Memory B cell (primary cell): ENCODE measurements at regions not wholly inside any gene's neighbourhood (a gene's known extent, or its start where the extent isn't known, plus 50 kb on each side); places are given as distances from the start of the nearest gene placed in this dataset.
A peak's percentile ranks its signal among the peaks of the same experiment; 100 is the strongest.
"Not testable (repeated sequence)": the region's sequence is repeated elsewhere in the genome, so short reads cannot be mapped to it uniquely, and the experiment has no call there.

Source experiments
- ATAC-seq: fragments of 150-1000 bp; cut with Tn5 transposase; 2 replicates; pipeline ENCODE4 v1.10.0; 2021; ENCODE audit warnings: low read depth, mild to moderate bottlenecking, moderate library complexity
- DNase-seq, 2 donors: peaks; one replicate each; pipeline ENCODE4 v3.0.0; 2022; ENCODE audit warnings: low spot score in 2 of 2
- H3K27ac Mint-ChIP-seq: one replicate; pipeline ENCODE4 v1.8.0; 2022; ENCODE audit warnings: mild to moderate bottlenecking, moderate library complexity, mixed read lengths
- H3K27me3 Mint-ChIP-seq: one replicate; pipeline ENCODE4 v1.8.0; 2022; ENCODE audit warnings: mixed read lengths
- H3K36me3 Mint-ChIP-seq: one replicate; pipeline ENCODE4 v1.8.0; 2022; ENCODE audit warnings: mild to moderate bottlenecking, mixed read lengths
- H3K4me1 Mint-ChIP-seq: one replicate; pipeline ENCODE4 v1.8.0; 2022; ENCODE audit warnings: mixed read lengths
- H3K4me3 Mint-ChIP-seq: one replicate; pipeline ENCODE4 v1.8.0; 2022; ENCODE audit warnings: mild to moderate bottlenecking, moderate library complexity, mixed read lengths
- H3K9me3 Mint-ChIP-seq: one replicate; pipeline ENCODE4 v1.8.0; 2022; ENCODE audit warnings: mixed read lengths

- no peaks in the 10 kb centered on the region for H3K36me3 Mint-ChIP-seq
- no peaks in the 10 kb centered on the region for H3K9me3 Mint-ChIP-seq
- peaks cover 20% of the 10 kb centered on the region for H3K27me3 Mint-ChIP-seq
- DNase-seq (no peak), ATAC-seq (no peak)
- H3K4me1 Mint-ChIP-seq: peaks cover 3% of the 10 kb centered on the region
- H3K4me3 Mint-ChIP-seq: no peak overlapping the region
- H3K27ac Mint-ChIP-seq: no peak overlapping the region
These were observed 51.2 kb upstream of the GPR31 start for GRCh38 chr6:167208819-167209576.

GRCh38 chr6:167209577-167209975 is 51.8 kb upstream of the GPR31 start:
- peaks cover 20% of the 10 kb centered on the region for H3K27me3 Mint-ChIP-seq
- H3K9me3 Mint-ChIP-seq: no peaks in the 10 kb centered on the region
- no peak overlapping the region for H3K4me3 Mint-ChIP-seq
- DNase-seq (no peak), ATAC-seq (no peak)
- H3K36me3 Mint-ChIP-seq: no peaks in the 10 kb centered on the region
- peaks cover 3% of the 10 kb centered on the region for H3K4me1 Mint-ChIP-seq
- no peak overlapping the region for H3K27ac Mint-ChIP-seq

GRCh38 chr6:167210375-167211294 is 52.9 kb upstream of the GPR31 start:
- DNase-seq: no peak
- no peaks in the 10 kb centered on the region for H3K9me3 Mint-ChIP-seq
- H3K36me3 Mint-ChIP-seq: no peaks in the 10 kb centered on the region
- peaks cover 3% of the 10 kb centered on the region for H3K4me1 Mint-ChIP-seq
- H3K27me3 Mint-ChIP-seq: peaks cover 20% of the 10 kb centered on the region
- H3K4me3 Mint-ChIP-seq: no peak overlapping the region
- ATAC-seq: no peak
- no peak overlapping the region for H3K27ac Mint-ChIP-seq

DNA sequence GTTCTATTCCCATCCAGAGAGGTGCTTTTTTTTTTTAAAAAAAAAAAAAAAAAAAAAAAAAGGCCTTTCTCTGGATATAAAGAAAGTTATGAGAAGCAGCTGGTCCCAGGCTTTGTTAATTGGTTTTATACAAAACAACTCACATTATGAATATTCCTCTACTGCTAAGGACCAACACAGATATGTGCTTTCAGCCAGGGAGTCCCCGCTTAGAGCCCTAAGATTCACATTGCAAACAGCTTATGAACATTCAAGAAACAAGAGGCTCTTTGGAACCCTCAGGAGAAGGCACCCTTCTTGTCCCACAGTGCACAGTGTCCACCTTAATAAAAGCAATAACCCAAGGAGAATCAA is 53.5 kb upstream of the GPR31 start:
- H3K9me3 Mint-ChIP-seq: no peaks in the 10 kb centered on the region
- H3K27me3 Mint-ChIP-seq: peaks cover 17% of the 10 kb centered on the region
- ATAC-seq (no peak), DNase-seq (no peak)
- peaks cover 3% of the 10 kb centered on the region for H3K4me1 Mint-ChIP-seq
- no peaks in the 10 kb centered on the region for H3K36me3 Mint-ChIP-seq
- H3K27ac Mint-ChIP-seq: no peak overlapping the region
- H3K4me3 Mint-ChIP-seq: no peak overlapping the region

GRCh38 chr6:167211881-167212712 is 54.3 kb upstream of the GPR31 start:
- DNase-seq (no peak), ATAC-seq (no peak)
- Mint-ChIP-seq H3K27ac (no peak overlapping the region), H3K36me3 (no peaks in the 10 kb centered on the region), H3K4me3 (no peak overlapping the region), H3K27me3 (peaks cover 11% of the 10 kb centered on the region), H3K9me3 (no peaks in the 10 kb centered on the region), H3K4me1 (peaks cover 3% of the 10 kb centered on the region)

DNA sequence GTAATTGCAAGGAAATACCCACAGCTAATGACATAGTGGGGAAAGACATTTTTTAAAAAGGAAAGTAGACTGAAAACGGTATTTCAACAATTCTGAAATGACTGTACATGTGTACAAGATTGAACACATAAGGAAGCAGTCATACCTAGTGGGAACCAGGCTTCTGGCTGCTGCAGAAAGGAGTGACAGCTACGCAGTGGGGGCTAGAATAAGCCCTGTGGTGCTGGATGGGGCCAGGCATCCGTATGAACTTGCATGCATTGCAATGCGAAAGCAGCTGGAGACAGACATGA is 54.9 kb upstream of the GPR31 start:
- H3K27me3 Mint-ChIP-seq: peaks cover 7% of the 10 kb centered on the region
- no peaks in the 10 kb centered on the region for H3K36me3 Mint-ChIP-seq
- H3K4me1 Mint-ChIP-seq: no peaks in the 10 kb centered on the region
- no peak overlapping the region for H3K27ac Mint-ChIP-seq
- ATAC-seq (no peak), DNase-seq (no peak)
- H3K4me3 Mint-ChIP-seq: no peak overlapping the region
- no peaks in the 10 kb centered on the region for H3K9me3 Mint-ChIP-seq

GRCh38 chr6:167214206-167214605 is 56.4 kb upstream of the GPR31 start:
- Mint-ChIP-seq H3K27me3 (peaks cover 6% of the 10 kb centered on the region), H3K4me3 (no peak overlapping the region), H3K27ac (no peak overlapping the region), H3K9me3 (no peaks in the 10 kb centered on the region), H3K36me3 (no peaks in the 10 kb centered on the region), H3K4me1 (peaks cover 2% of the 10 kb centered on the region)
- DNase-seq (no peak), ATAC-seq (no peak)

- not testable (repeated sequence) for ATAC-seq, H3K36me3 Mint-ChIP-seq, H3K4me1 Mint-ChIP-seq, DNase-seq, H3K9me3 Mint-ChIP-seq, H3K27ac Mint-ChIP-seq, H3K4me3 Mint-ChIP-seq, H3K27me3 Mint-ChIP-seq
These were observed 57.9 kb upstream of the GPR31 start for GRCh38 chr6:167215429-167216250.

GRCh38 chr6:167216390-167217050 is 58.7 kb upstream of the GPR31 start:
- not testable (repeated sequence) for DNase-seq, ATAC-seq, H3K36me3 Mint-ChIP-seq, H3K4me3 Mint-ChIP-seq, H3K9me3 Mint-ChIP-seq, H3K27ac Mint-ChIP-seq, H3K4me1 Mint-ChIP-seq, H3K27me3 Mint-ChIP-seq

GRCh38 chr6:167217073-167217472 is 59.3 kb upstream of the GPR31 start:
- not testable (repeated sequence) for H3K36me3 Mint-ChIP-seq, H3K27ac Mint-ChIP-seq, H3K4me1 Mint-ChIP-seq, H3K9me3 Mint-ChIP-seq, ATAC-seq, H3K4me3 Mint-ChIP-seq, H3K27me3 Mint-ChIP-seq, DNase-seq

DNA sequence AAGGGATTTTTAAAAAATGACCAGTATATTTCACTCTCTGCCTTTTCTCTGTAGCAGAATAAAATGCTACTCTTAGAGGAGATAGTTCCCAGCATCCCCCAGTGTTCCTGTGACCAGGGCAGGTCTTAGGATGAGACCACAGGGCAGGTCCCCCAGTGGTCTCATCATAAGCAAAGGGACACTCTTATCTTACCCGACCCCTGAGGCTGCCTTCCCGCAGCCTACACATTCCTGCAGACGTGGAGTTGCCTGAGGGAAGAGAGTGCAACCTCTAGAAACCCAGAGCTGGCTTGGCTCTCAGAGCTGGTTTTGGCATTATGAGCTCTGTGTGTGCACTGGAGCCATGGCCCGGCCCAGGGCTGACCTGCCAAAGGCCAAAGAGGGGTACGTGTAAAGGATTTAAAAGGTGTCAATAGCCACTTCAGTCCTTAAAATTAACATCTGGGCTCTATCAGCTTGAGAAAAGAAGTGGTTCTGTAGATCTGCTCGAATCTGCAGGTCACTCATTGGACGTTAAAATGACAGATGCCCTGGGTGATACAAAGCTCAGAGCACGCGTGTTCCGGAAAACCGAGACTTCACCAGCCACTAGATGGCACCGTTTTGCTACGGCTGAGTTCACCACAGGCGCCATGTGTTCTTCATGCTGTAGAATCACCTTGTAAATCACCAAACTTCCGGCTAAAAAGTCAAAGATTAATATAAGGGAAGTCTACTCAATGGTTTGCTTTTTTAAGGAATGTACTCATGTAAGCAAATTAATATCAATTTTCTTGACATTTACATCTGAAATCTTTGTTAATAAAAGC is 60.4 kb upstream of the GPR31 start:
- not testable (repeated sequence) for H3K36me3 Mint-ChIP-seq, H3K27ac Mint-ChIP-seq, H3K4me1 Mint-ChIP-seq, H3K9me3 Mint-ChIP-seq, H3K4me3 Mint-ChIP-seq, H3K27me3 Mint-ChIP-seq, DNase-seq
- ATAC-seq: peak; percentile 88

DNA sequence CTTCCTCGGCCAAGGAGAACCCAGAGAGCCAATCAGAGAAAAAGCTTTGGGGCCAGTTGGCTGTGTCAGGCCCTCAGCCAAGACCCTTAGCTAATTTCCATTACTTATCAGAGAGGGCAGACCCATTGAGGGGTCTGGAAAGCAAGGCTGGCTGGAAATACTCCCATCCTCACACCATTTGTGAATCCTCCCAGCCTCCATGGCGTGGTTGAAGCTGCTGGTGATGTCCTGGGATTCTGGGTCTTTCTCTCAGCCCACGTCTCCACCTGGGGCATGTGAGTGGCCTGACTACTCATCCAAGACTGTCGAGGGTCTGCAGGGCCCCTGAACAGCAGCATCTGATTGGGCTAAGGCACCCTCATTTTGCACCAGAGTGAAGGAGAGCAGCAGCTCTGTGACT is 61.3 kb upstream of the GPR31 start:
- not testable (repeated sequence) for H3K36me3 Mint-ChIP-seq, H3K9me3 Mint-ChIP-seq, DNase-seq, H3K27me3 Mint-ChIP-seq, H3K4me1 Mint-ChIP-seq, H3K4me3 Mint-ChIP-seq, H3K27ac Mint-ChIP-seq, ATAC-seq
